Brain pericyte (primary cell): ENCODE measurements at regions not wholly inside any gene's neighbourhood (a gene's known extent, or its start where the extent isn't known, plus 50 kb on each side); places are given as distances from the start of the nearest gene placed in this dataset.
"Not testable (repeated sequence)": the region's sequence is repeated elsewhere in the genome, so short reads cannot be mapped to it uniquely, and the experiment has no call there.

Experiments used
- DNase-seq: peaks from one replicate; pipeline ENCODE4 v3.0.0-alpha.2; 2012; ENCODE audit warnings: low read depth, low spot score

- DNase-seq, result no peak
These were observed 156.4 kb upstream of the CARMIL1 start for GRCh38 chr6:25122622-25123237.

- no peak for DNase-seq
These were observed 154.9 kb upstream of the CARMIL1 start for GRCh38 chr6:25124216-25124715.

GRCh38 chr6:25125736-25126135 is 153.4 kb upstream of the CARMIL1 start:
- no peak for DNase-seq

- DNase-seq, result no peak
These were observed 151.9 kb upstream of the CARMIL1 start for GRCh38 chr6:25127076-25127837.

DNA sequence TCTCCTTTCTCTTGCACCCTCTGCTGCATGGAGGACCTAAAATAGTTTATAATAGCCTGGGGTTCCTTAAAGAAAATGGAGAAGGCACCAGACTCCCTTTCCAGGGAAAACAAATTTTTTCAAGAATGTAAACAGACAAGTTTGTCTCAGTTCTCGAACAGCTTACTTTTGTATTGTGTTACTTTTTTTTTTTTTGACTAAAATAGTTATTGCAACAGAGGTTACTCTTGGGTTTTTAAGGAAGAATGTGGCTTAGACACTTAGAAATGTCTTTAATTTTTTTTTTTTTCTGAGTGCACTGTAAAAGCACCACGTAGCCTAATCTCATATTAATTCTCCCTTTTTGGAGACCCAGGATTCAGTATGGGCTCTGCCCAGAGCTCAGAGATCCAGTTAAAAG is 148.7 kb upstream of the CARMIL1 start:
- no peak for DNase-seq

DNA sequence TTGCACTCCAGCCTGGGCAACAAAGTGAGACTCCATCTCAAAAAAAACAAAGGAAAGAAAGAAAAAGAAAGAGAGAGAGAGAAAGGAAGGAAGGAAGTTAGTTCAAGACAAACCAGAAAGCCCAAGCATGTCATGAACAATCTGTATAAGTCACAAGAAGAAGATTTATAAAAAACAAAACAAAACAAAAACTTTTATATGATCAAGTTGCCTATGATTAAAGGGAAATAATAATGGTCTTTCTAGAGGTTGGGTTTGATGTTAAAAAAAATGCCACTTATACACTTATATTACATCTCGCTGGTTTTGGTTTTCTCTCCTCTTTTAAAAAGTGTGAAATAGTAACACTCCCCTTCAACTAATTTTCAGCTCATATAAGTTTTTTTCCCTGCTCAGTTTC is 146.2 kb upstream of the CARMIL1 start:
- DNase-seq, result no peak

- DNase-seq, result no peak
These were observed 145.6 kb upstream of the CARMIL1 start for GRCh38 chr6:25133568-25133967.

- no peak for DNase-seq
These were observed 142.3 kb upstream of the CARMIL1 start for GRCh38 chr6:25136854-25137253.

- DNase-seq, result no peak
These were observed 141.7 kb upstream of the CARMIL1 start for GRCh38 chr6:25137480-25137879.

- no peak for DNase-seq
These were observed 141.3 kb upstream of the CARMIL1 start for GRCh38 chr6:25137916-25138232.

- peak; percentile 41 for DNase-seq
These were observed 140.8 kb upstream of the CARMIL1 start for GRCh38 chr6:25138233-25138933.

DNA sequence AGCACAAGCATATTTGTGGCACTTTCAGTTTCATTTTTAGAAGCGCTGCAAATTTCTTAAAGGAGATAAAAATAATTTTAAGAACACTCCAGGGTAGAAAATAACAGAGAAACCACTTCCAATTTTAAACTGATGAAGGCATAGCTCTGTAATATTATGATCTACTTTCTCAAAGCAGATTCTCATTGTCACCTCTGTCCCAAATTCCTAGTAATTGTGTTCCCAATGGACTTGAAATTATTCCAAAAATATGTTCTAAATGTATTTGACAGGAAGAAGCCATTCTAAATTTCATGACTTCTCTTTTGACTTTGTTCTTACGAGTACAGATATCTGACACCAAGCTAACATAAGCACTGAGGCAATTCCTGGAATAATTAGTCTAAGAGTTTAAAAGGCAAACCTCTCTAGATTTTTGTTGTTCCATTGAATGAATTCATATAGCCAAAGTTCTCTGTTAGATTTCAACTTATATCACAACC is 140.2 kb upstream of the CARMIL1 start:
- DNase-seq, result no peak

DNA sequence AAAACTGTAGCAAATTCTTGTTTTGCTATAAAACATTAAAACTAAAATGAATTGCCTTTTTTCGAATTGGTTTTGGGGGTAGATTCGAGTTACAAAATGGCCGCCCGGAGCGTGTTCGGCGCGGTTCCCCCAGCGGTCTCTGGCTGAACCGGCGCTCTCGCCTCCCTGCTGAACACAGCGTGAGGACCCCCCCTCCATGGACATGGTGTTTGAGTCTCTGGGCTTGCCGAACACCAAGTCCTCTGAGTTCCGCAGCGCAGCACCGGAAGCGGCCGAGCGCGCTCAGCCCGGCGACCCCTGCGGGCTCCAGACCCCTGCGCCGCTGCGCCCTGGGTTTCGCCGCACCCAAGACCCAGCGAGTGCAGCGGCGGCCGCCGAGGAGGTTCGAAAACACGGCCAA is 139.6 kb upstream of the CARMIL1 start:
- not testable (repeated sequence) for DNase-seq

- no peak for DNase-seq
These were observed 136.7 kb upstream of the CARMIL1 start for GRCh38 chr6:25142506-25142905.

DNA sequence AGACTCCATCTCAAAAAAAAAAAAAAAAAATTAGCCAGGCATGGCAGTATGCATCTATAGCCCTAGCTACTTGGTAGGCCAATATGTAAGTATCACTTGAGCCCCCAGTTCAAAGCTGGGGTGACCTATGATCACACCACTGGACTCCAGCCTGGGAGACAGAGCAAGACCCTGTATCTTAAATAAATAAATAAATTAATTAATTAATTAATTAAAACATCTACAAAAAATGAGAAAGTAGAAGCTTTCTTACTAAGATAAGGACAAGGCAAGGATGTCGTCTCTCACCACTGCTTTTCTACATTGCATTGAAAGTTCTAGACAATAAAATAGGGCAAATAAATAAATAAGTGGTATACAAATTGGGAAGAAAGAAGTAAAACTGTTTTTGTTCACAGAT is 134.3 kb upstream of the CARMIL1 start:
- no peak for DNase-seq

- DNase-seq, result no peak
These were observed 132.0 kb upstream of the CARMIL1 start for GRCh38 chr6:25147223-25147622.

GRCh38 chr6:25150031-25150430 is 129.1 kb upstream of the CARMIL1 start:
- DNase-seq, result no peak

DNA sequence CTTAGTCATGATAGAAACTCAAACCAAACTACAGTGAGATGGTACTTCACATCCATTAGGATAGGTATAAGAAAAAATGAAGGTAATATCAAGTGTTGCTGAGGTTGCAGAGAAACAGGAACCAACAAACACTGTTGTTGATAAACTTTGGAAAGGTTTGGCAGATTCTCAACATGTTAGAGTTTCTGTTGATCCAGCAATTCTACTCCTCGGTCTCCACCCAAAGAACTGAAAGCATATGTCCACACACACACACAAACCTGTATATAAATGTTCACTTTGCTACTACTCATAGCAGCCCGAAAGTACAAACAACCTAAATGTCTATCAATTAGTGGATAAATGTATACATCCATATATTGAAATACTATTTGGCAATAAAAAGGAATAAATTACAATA is 128.3 kb upstream of the CARMIL1 start:
- DNase-seq, result no peak

DNA sequence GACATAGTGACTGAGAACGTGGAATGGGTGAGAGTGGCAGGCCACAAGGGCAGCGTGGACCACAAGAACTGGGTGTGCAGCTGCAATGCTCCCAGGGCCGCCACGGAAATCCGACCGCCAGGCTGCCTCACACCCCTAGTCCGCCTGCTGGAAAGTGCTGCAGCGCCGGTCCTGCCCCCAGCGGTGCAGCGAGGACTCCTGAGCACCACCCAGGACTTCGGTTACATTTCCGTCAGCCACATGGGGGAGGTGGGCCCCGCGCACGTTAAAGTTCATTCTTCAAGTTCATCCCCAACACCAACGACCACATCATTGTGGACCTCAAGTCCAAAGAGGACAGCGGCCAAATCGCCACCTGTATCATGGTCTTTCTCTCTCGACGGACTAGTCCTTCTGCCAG is 126.1 kb upstream of the CARMIL1 start:
- no peak for DNase-seq

DNA sequence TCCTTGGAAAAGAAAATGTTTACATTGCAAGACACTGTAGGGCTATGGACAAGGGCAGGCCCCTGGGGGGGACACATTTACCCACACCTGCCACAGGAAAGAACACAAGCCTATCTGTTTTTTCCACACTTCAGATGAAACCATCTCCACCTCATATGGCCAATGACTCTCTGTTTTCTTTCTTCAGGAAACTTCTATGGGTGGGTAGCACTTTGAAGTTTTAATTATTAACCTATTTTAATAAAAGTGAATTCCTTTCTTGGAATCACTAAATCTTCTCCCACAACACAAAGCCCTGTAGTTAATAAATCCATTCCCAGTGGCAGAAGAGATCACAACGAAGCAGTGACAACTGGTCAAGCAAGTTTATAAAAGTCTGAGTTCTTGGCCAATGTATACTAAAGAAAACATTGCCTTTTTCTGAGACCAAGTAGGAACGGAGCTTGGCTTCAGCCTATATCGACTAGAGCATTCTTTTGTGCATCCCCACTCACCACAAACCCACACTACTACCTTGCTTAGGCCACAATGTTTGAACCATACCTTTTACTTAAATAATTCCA is 125.1 kb upstream of the CARMIL1 start:
- no peak for DNase-seq

- no peak for DNase-seq
These were observed 124.0 kb upstream of the CARMIL1 start for GRCh38 chr6:25155211-25155610.

DNA sequence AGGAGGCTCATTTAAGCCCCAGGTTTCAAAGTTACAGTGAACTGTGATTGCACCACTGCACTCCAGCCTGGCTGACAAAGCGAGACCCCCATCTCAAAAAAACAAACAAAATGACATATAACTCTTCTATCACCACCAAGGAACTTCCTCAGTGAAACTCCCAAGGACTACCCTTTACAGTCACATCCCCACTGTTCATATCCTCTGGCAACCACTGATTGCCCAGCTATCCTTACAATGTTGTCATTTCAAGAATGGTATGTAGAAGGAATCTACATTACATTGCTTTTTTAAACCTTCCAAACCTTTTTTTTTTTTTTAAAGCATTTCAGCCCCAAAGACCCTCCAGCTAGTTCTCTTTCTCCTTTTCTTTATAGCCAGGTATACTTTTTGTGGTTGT is 123.1 kb upstream of the CARMIL1 start:
- DNase-seq, result no peak
